HEK293T (cell line): ENCODE measurements at regions not wholly inside any gene's neighbourhood (a gene's known extent, or its start where the extent isn't known, plus 50 kb on each side); places are given as distances from the start of the nearest gene placed in this dataset.

ENCODE experiments used
- BHLHE40 ChIP-seq: fragments of 450-650 bp; IDR thresholded peaks from 2 replicates; pipeline ENCODE4 v1.6.1; 2016; ENCODE audit warnings: mild to moderate bottlenecking, moderate library complexity, borderline replicate concordance
- HDGF ChIP-seq: fragments of 450-650 bp; IDR thresholded peaks from 2 replicates; pipeline ENCODE4 v1.6.1; 2017; ENCODE audit warnings: antibody characterized with exemption, borderline replicate concordance
- LEF1 ChIP-seq: fragments of 450-650 bp; IDR thresholded peaks from 2 replicates; pipeline ENCODE4 v1.6.1; 2017; ENCODE audit warnings: mild to moderate bottlenecking, borderline replicate concordance
- NFRKB ChIP-seq: fragments of 450-650 bp; IDR thresholded peaks from 2 replicates; pipeline ENCODE4 v1.6.1; 2016; ENCODE audit warnings: mild to moderate bottlenecking, moderate library complexity
- SP1 ChIP-seq: fragments of 450-650 bp; IDR thresholded peaks from 2 replicates; pipeline ENCODE4 v1.6.1; 2017
- ZNF384 ChIP-seq: fragments of 450-650 bp; IDR thresholded peaks from 2 replicates; pipeline ENCODE4 v1.6.1; 2016

GRCh38 chr4:122046255-122046654, 94.4 kb upstream of the TRPC3 start:
- TF ChIP-seq HDGF (no peak), NFRKB (no peak), SP1 (no peak), BHLHE40 (no peak), LEF1 (no peak), ZNF384 (no peak)
